SK-N-SH (cell line): ENCODE measurements at regions not wholly inside any gene's neighbourhood (a gene's known extent, or its start where the extent isn't known, plus 50 kb on each side); places are given as distances from the start of the nearest gene placed in this dataset.

Experiments
- CTCF ChIA-PET: fragments of 300-600, 350-600 bp; formaldehyde crosslinking; extraction: SDS; loops from one replicate; lab custom pipeline; 2021; lab: Yijun Ruan, JAX
- POLR2A ChIA-PET: fragments of 350-600 bp; sonication (Branson Sonifier 250); formaldehyde crosslinking; extraction: SDS; loops from one replicate; lab custom pipeline; 2020; ENCODE audit warnings: antibody characterized with exemption, inconsistent platforms; lab: Yijun Ruan, JAX
- DNase-seq: peaks from one replicate; pipeline ENCODE4 v3.0.0; 2012
- H2AFZ ChIP-seq: fragments of 200-600 bp; sonication (generic); 2 replicates; pipeline ENCODE4 v1.8.1; 2016; ENCODE audit warnings: antibody characterized with exemption, mild to moderate bottlenecking, low read depth
- H3F3A ChIP-seq: fragments of 200-600 bp; sonication (generic); replicated peaks from 2 replicates; pipeline ENCODE3; 2016; ENCODE audit warnings: antibody characterized with exemption, mild to moderate bottlenecking; ENCODE audit not compliant: insufficient read depth
- H3K27ac ChIP-seq, 2 experiments: fragments of 200-500 bp in 1 of 2; fragments of 200-600 bp in 1 of 2; sonication (Bioruptor generic) in 1 of 2; sonication (generic), shearing (Covaris generic) in 1 of 2; 2 replicates each; pipeline versions ENCODE4 v1.5.1 to v1.6.1; 2014 to 2016; ENCODE audit warnings: low read depth in 2 of 2, inconsistent platforms in 1 of 2, low read length in 1 of 2, mild to moderate bottlenecking in 1 of 2, mixed read lengths in 1 of 2
- H3K27me3 ChIP-seq: fragments of 200-600 bp; sonication (generic), shearing (Covaris generic); 2 replicates; pipeline ENCODE4 v1.6.1; 2016; ENCODE audit warnings: mixed run types; ENCODE audit not compliant: insufficient read depth
- H3K36me3 ChIP-seq, 2 experiments: fragments of 200-500 bp in 1 of 2; fragments of 200-600 bp in 1 of 2; sonication (Bioruptor generic) in 1 of 2; sonication (generic) in 1 of 2; replicated peaks in 1 of 2; 2 replicates each; pipeline versions ENCODE3 to v1.5.1; 2014 to 2016; ENCODE audit warnings: low read length in 1 of 2, mild to moderate bottlenecking in 1 of 2; ENCODE audit not compliant: insufficient read depth in 2 of 2, control insufficient read depth in 1 of 2
- H3K4me1 ChIP-seq, 2 experiments: fragments of 200-500 bp in 1 of 2; fragments of 200-600 bp in 1 of 2; sonication (Bioruptor generic) in 1 of 2; sonication (generic), shearing (Covaris generic) in 1 of 2; 2 replicates each; pipeline versions ENCODE4 v1.5.1 to v1.6.1; 2014 to 2016; ENCODE audit warnings: low read depth in 1 of 2, low read length in 1 of 2, mixed run types in 1 of 2; ENCODE audit not compliant: insufficient read depth in 2 of 2, control insufficient read depth in 1 of 2
- H3K4me2 ChIP-seq: fragments of 200-600 bp; sonication (generic), shearing (Covaris generic); 2 replicates; pipeline ENCODE4 v1.6.1; 2017; ENCODE audit warnings: mixed run types
- H3K4me3 ChIP-seq, 2 experiments: fragments of 200-500 bp in 1 of 2; fragments of 200-600 bp in 1 of 2; sonication (Bioruptor generic) in 1 of 2; sonication (generic), shearing (Covaris generic) in 1 of 2; 2 replicates each; pipeline versions ENCODE4 v1.5.1 to v1.8.1; 2014 to 2016; ENCODE audit warnings: low read depth in 2 of 2, inconsistent platforms in 1 of 2, low read length in 1 of 2, mild to moderate bottlenecking in 1 of 2, mixed read lengths in 1 of 2, moderate library complexity in 1 of 2
- H3K79me2 ChIP-seq: fragments of 200-600 bp; sonication (generic); 2 replicates; pipeline ENCODE4 v1.8.1; 2017; ENCODE audit warnings: mild to moderate bottlenecking; ENCODE audit not compliant: insufficient read depth
- H3K9ac ChIP-seq: fragments of 200-600 bp; sonication (generic); 2 replicates; pipeline ENCODE4 v1.6.1; 2017; ENCODE audit warnings: mixed run types
- H3K9me2 ChIP-seq: fragments of 200-600 bp; sonication (generic); 2 replicates; pipeline ENCODE4 v1.6.1; 2017; ENCODE audit warnings: mixed run types
- H3K9me3 ChIP-seq: fragments of 200-600 bp; sonication (generic); 2 replicates; pipeline ENCODE4 v1.6.1; 2017; ENCODE audit warnings: mixed run types, mild to moderate bottlenecking, moderate library complexity
- H4K20me1 ChIP-seq: fragments of 200-600 bp; sonication (generic); 2 replicates; pipeline ENCODE4 v1.6.1; 2017; ENCODE audit warnings: mild to moderate bottlenecking, mixed run types; ENCODE audit not compliant: insufficient read depth
- CHD2 ChIP-seq: fragments of 150-350 bp; IDR thresholded peaks from 2 replicates; pipeline ENCODE4 v1.6.1; 2018; ENCODE audit warnings: low read length; ENCODE audit not compliant: partially characterized antibody
- CTCF ChIP-seq: fragments of 200-600 bp; sonication (generic); IDR thresholded peaks from 2 replicates; pipeline ENCODE4 v1.6.1; 2017; ENCODE audit warnings: antibody characterized with exemption, mild to moderate bottlenecking, moderate library complexity
- ELF1 ChIP-seq: IDR thresholded peaks from 2 replicates; pipeline ENCODE4 v1.4.0; 2012
- EP300 ChIP-seq, 2 experiments: IDR thresholded peaks; 2 replicates each; pipeline versions ENCODE4 v1.4.0 to v1.6.1; 2012; ENCODE audit warnings: borderline replicate concordance in 1 of 2, low read depth in 1 of 2, low read length in 1 of 2
- EZH2phosphoT487 ChIP-seq: fragments of 200-600 bp; sonication (generic); IDR thresholded peaks from 2 replicates; pipeline ENCODE4 v1.6.1; 2017; ENCODE audit warnings: low read depth, mixed run types, mild to moderate bottlenecking, antibody characterized with exemption, moderate library complexity, borderline replicate concordance
- FOSL2 ChIP-seq: IDR thresholded peaks from 2 replicates; pipeline ENCODE4 v1.4.0; 2012; ENCODE audit warnings: low read depth, mild to moderate bottlenecking, moderate library complexity, borderline replicate concordance
- GABPA ChIP-seq: IDR thresholded peaks from 2 replicates; pipeline ENCODE4 v1.4.0; 2012; ENCODE audit warnings: low read depth, mild to moderate bottlenecking
- GATA2 ChIP-seq: sonication (generic); formaldehyde crosslinking; IDR thresholded peaks from 2 replicates; pipeline ENCODE4 v1.5.0; 2020; ENCODE audit warnings: mild to moderate bottlenecking, missing genetic modification reagents
- JUND ChIP-seq: IDR thresholded peaks from 2 replicates; pipeline ENCODE4 v1.4.0; 2012
- MAX ChIP-seq: IDR thresholded peaks from 2 replicates; pipeline ENCODE4 v1.4.0; 2012; ENCODE audit warnings: low read depth
- PBX3 ChIP-seq: IDR thresholded peaks from 2 replicates; pipeline ENCODE4; 2012
- REST ChIP-seq: IDR thresholded peaks from 2 replicates; pipeline ENCODE4 v1.6.1; 2012; ENCODE audit warnings: mild to moderate bottlenecking, low read depth, low read length, moderate library complexity
- RXRA ChIP-seq: IDR thresholded peaks from 2 replicates; pipeline ENCODE4 v1.4.0; 2012; ENCODE audit warnings: low read depth, mild to moderate bottlenecking, borderline replicate concordance
- SMC3 ChIP-seq: IDR thresholded peaks from 2 replicates; pipeline ENCODE4 v1.6.1; 2012; ENCODE audit warnings: low read depth, low read length, improper control_type of control experiment
- TCF12 ChIP-seq: IDR thresholded peaks from 2 replicates; pipeline ENCODE4 v1.4.0; 2012
- TEAD4 ChIP-seq: IDR thresholded peaks from 2 replicates; pipeline ENCODE4 v1.4.0; 2012; ENCODE audit warnings: mild to moderate bottlenecking, borderline replicate concordance; ENCODE audit not compliant: insufficient read depth
- YY1 ChIP-seq: IDR thresholded peaks from 2 replicates; pipeline ENCODE4 v1.4.0; 2012; ENCODE audit warnings: low read depth, mild to moderate bottlenecking
- whole genome bisulfite sequencing: methylation state at CpG from one replicate; pipeline ENCODE4 v1.1.6; 2017; ENCODE audit warnings: low lambda C conversion rate; 5-methylcytosine and 5-hydroxymethylcytosine counted together
- TF ChIP-seq, protein P1 (sequence below): IDR thresholded peaks from 2 replicates; pipeline ENCODE4 v1.4.0; 2012; ENCODE audit warnings: low read depth, borderline replicate concordance
- TF ChIP-seq, protein P2 (sequence below): fragments of 150-350 bp; IDR thresholded peaks from 2 replicates; pipeline ENCODE4 v1.6.1; 2017; ENCODE audit warnings: antibody characterized with exemption, low read length, low read depth, borderline replicate concordance
- TF ChIP-seq, protein P3 (sequence below): fragments of 150-350 bp; IDR thresholded peaks from 2 replicates; pipeline ENCODE4 v1.6.1; 2016; ENCODE audit warnings: mild to moderate bottlenecking, low read depth, low read length

DNA sequence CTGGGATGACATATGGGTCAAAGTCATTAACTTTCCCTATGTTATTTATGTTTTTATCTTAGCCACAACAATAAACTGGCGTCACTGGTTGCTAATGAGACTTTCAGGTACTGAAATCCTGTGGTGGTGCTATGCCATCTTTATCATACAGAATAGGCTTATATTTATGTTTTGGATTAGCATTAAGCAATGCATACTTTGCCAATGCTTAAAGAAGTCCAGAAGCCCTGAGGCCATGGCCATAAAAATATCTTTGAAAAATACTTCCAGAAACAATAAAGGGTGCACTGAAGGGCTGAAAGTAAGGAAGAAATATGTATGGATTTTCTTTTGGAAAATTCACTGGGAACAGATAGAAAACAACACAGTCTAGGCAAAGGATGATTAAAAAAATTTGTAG, 304.6 kb upstream of the SLC10A2 start:
- H3K27ac ChIP-seq, result no peak overlapping the region
- H3K27me3 ChIP-seq, result no peaks in the 10 kb centered on the region
- no peaks in the 10 kb centered on the region for H3F3A ChIP-seq
- TF ChIP-seq, protein P1, sequence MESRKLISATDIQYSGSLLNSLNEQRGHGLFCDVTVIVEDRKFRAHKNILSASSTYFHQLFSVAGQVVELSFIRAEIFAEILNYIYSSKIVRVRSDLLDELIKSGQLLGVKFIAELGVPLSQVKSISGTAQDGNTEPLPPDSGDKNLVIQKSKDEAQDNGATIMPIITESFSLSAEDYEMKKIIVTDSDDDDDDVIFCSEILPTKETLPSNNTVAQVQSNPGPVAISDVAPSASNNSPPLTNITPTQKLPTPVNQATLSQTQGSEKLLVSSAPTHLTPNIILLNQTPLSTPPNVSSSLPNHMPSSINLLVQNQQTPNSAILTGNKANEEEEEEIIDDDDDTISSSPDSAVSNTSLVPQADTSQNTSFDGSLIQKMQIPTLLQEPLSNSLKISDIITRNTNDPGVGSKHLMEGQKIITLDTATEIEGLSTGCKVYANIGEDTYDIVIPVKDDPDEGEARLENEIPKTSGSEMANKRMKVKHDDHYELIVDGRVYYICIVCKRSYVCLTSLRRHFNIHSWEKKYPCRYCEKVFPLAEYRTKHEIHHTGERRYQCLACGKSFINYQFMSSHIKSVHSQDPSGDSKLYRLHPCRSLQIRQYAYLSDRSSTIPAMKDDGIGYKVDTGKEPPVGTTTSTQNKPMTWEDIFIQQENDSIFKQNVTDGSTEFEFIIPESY, result no peak
- no peak for TF ChIP-seq REST
- TF ChIP-seq CHD2, result no peak
- TF ChIP-seq GATA2 (CRISPR knock-in tag), result no peak
- no peak for TF ChIP-seq JUND
- no peak for TF ChIP-seq ELF1
- TF ChIP-seq EP300 (IDR thresholded peaks at IDR 0.05; ENCODE audit: borderline replicate concordance in 1 of 2, low read depth in 1 of 2, low read length in 1 of 2), result no peak
- TF ChIP-seq FOSL2, result no peak
- no peak for TF ChIP-seq EZH2phosphoT487
- TF ChIP-seq YY1, result no peak
- TF ChIP-seq PBX3, result no peak
- no peak for TF ChIP-seq RXRA
- no peak for TF ChIP-seq SMC3
- no peak for TF ChIP-seq CTCF
- no peak for TF ChIP-seq GABPA
- TF ChIP-seq TEAD4, result no peak
- TF ChIP-seq, protein P2, sequence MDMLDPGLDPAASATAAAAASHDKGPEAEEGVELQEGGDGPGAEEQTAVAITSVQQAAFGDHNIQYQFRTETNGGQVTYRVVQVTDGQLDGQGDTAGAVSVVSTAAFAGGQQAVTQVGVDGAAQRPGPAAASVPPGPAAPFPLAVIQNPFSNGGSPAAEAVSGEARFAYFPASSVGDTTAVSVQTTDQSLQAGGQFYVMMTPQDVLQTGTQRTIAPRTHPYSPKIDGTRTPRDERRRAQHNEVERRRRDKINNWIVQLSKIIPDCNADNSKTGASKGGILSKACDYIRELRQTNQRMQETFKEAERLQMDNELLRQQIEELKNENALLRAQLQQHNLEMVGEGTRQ, result no peak
- TF ChIP-seq TCF12, result no peak
- TF ChIP-seq, protein P3, sequence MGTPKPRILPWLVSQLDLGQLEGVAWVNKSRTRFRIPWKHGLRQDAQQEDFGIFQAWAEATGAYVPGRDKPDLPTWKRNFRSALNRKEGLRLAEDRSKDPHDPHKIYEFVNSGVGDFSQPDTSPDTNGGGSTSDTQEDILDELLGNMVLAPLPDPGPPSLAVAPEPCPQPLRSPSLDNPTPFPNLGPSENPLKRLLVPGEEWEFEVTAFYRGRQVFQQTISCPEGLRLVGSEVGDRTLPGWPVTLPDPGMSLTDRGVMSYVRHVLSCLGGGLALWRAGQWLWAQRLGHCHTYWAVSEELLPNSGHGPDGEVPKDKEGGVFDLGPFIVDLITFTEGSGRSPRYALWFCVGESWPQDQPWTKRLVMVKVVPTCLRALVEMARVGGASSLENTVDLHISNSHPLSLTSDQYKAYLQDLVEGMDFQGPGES, result no peak
- TF ChIP-seq MAX, result no peak
- H2AFZ ChIP-seq, result no peak overlapping the region
- no peak overlapping the region for H3K9ac ChIP-seq
- no peaks in the 10 kb centered on the region for H3K36me3 ChIP-seq
- no peak for DNase-seq
- CTCF ChIA-PET, result no interaction called here
- H3K4me1 ChIP-seq, result no peaks in the 10 kb centered on the region
- no peaks in the 10 kb centered on the region for H4K20me1 ChIP-seq
- no peak overlapping the region for H3K4me2 ChIP-seq
- POLR2A ChIA-PET, result no interaction called here
- H3K9me3 ChIP-seq, result no peaks in the 10 kb centered on the region
- WGBS, result 23% methylated on average over 1 of the region's 1 CpG
- H3K79me2 ChIP-seq, result no peaks in the 10 kb centered on the region
- no peak overlapping the region for H3K4me3 ChIP-seq
- H3K9me2 ChIP-seq, result no peaks in the 10 kb centered on the region
